Head of caudate nucleus (tissue), 42 donors: ENCODE measurements at regions not wholly inside any gene's neighbourhood (a gene's known extent, or its start where the extent isn't known, plus 50 kb on each side); places are given as distances from the start of the nearest gene placed in this dataset.
"Not testable (repeated sequence)": the region's sequence is repeated elsewhere in the genome, so short reads cannot be mapped to it uniquely, and the experiment has no call there.

ENCODE experiments used
- DNase-seq, 42 donors: peaks; one replicate each; pipeline versions ENCODE4 v3.0.0 to v3.0.0-alpha.2; 2020 to 2021; ENCODE audit warnings: mixed read lengths in 7 of 42
- intact Hi-C: fragments of 100-400 bp; cut with DNase I; formaldehyde crosslinking; loops from one replicate; pipeline ENCODE4 v1.15.0; 2022

- no peak for DNase-seq
- intact Hi-C loops: no loop called here
These were observed 1859.1 kb upstream of the PCDH20 start for GRCh38 chr13:63274772-63275171.

GRCh38 chr13:63249411-63250187 lies 1834.0 kb upstream of the PCDH20 start:
- intact Hi-C loops: no loop called here
- no peak for DNase-seq

DNA sequence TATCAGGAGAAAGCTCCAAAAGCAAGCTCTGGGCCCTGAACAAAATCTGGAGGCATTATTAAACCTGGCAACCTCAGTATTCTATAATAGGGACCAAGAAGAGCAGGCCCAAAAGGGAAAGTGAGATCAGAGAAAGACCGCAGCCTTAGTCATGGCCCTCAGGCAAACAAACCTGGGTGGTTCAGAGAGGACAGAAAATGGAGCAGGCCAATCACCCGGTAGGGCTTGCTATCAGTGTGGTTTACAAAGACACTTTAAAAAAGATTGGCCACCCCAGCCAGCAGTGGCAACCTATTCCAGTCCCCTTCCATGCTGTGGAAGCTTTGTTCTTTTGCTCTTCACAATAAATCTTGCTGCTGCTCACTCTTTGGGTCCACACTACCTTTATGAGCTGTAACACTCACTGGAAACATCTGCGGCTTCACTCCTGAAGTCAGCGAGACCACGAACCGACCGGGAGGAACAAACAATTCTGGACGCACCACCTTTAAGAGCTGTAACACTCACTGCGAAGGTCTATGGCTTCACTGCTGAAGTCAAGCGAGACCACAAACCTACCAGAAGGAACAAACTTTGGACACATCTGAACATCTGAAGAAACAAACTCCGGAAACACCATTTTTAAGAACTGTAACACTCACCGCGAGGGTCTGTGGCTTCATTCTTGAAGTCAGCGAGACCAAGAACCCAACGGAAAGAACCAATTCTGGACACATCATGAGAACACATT lies 1821.2 kb upstream of the PCDH20 start:
- DNase-seq, intact Hi-C loops: not testable (repeated sequence)

- intact Hi-C loops, DNase-seq: not testable (repeated sequence)
These were observed 1802.9 kb upstream of the PCDH20 start for GRCh38 chr13:63218596-63218995.

DNA sequence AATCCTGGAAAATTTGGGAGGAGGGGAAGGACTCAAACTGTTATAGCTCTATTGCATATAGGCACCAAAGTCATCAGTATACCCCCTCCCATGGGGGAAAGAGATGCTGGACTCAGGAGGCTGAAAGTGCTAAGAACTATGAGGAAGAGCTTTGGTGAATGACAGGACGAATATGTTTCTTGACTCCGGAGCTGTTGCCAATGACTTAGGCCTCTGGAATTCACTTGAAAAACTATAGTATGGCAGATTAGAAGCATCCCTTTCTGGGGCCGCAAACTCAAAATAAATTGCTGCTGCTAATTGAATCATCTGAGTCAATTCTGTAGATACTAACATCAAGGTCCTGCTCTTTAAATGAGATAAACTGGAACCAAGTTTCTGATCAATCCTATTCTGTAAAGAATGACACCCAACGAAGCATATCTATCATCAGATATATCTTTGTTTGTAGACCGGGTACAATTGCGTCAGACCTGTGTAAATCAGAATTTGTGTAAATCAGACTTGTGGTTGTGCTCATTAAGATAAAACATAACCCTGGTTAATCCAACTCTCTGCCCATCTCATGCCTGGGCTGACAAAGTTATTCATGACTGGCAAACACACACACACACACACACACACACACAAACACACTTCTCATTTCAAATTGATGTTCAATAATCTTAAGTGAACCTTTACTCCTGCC lies 1793.8 kb upstream of the PCDH20 start:
- DNase-seq: no peak
- intact Hi-C loops: no loop called here

- no peak for DNase-seq
- intact Hi-C loops: no loop called here
These were observed 1793.2 kb upstream of the PCDH20 start for GRCh38 chr13:63208826-63209225.

- intact Hi-C loops: no loop called here
- DNase-seq: no peak
These were observed 1790.8 kb upstream of the PCDH20 start for GRCh38 chr13:63206461-63206860.

DNA sequence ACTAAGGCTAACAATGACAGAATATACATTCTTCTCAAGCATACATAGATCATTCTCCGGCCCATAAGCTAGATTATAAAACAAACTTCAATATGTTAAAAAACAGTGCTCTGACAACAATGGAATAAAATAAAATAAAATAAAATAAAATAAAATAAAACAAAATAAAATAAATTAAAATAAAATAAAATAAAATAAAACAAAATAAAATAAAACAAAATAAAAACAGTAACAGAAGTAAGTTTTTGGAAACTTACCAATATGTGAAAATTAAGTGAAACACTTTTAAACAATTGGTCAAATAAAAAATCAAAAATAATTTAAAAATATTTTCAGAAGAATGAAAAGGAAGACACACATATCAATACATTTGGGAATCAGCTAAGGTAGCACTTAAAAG lies 1785.8 kb upstream of the PCDH20 start:
- intact Hi-C loops: no loop called here

DNA sequence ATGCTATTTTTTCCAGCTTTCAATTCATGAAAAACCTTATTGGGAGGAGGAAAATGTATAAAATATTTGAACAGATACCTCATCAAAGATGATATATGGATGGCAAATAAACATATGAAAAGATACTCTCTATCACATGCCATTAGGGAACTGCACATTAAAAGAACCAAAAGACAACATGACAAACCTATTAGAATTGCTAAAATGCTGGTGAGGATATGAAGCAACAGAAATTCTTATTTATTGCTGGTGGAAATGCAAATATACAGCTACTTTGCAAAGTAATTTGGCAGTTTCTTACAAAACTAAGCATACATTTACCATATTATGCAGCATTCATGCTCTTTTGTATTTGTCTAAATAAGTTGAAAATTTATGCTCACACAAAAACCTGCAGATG lies 1783.9 kb upstream of the PCDH20 start:
- intact Hi-C loops: no loop called here

More for the DNA sequence above, 1785.8 kb upstream of the PCDH20 start:
- DNase-seq: no peak

GRCh38 chr13:63198071-63198470 lies 1782.4 kb upstream of the PCDH20 start:
- intact Hi-C loops: no loop called here
- DNase-seq: peak in 1 of 42 donors; percentile 33

More for the DNA sequence above, 1783.9 kb upstream of the PCDH20 start:
- DNase-seq: no peak

GRCh38 chr13:63195726-63196125 lies 1780.1 kb upstream of the PCDH20 start:
- intact Hi-C loops: no loop called here

DNA sequence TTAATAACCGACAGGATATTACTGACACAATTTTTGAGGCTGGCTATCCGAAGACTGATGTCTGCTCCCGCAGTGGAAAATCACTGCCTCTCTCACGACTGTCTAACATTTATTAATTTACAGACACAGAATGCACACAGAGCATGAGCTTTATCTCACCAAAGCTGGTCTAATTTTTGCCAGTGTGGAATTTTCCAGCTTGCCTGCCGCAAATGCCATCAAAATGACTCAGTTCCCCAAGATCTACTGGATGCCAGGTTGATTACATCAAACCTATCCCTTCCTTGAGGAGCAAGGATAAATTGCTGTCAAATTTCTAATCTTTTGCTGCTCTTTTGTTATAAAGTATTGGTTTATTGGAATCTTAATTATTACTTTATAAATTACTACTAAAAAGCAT lies 1775.1 kb upstream of the PCDH20 start:
- intact Hi-C loops: no loop called here
- DNase-seq: no peak

More at GRCh38 chr13:63195726-63196125, 1780.1 kb upstream of the PCDH20 start:
- no peak for DNase-seq

- no peak for DNase-seq
- intact Hi-C loops: no loop called here
These were observed 1774.6 kb upstream of the PCDH20 start for GRCh38 chr13:63190219-63190618.

- no peak for DNase-seq
These were observed 1774.1 kb upstream of the PCDH20 start for GRCh38 chr13:63189712-63190111.

GRCh38 chr13:63184693-63185092 lies 1769.0 kb upstream of the PCDH20 start:
- no peak for DNase-seq
- intact Hi-C loops: no loop called here

More at GRCh38 chr13:63189712-63190111, 1774.1 kb upstream of the PCDH20 start:
- intact Hi-C loops: no loop called here

- intact Hi-C loops: no loop called here
- DNase-seq: no peak
These were observed 1759.9 kb upstream of the PCDH20 start for GRCh38 chr13:63175536-63175935.

- no peak for DNase-seq
- intact Hi-C loops: no loop called here
These were observed 1752.2 kb upstream of the PCDH20 start for GRCh38 chr13:63167699-63168337.

- intact Hi-C loops: no loop called here
- no peak for DNase-seq
These were observed 1750.7 kb upstream of the PCDH20 start for GRCh38 chr13:63166345-63166744.

DNA sequence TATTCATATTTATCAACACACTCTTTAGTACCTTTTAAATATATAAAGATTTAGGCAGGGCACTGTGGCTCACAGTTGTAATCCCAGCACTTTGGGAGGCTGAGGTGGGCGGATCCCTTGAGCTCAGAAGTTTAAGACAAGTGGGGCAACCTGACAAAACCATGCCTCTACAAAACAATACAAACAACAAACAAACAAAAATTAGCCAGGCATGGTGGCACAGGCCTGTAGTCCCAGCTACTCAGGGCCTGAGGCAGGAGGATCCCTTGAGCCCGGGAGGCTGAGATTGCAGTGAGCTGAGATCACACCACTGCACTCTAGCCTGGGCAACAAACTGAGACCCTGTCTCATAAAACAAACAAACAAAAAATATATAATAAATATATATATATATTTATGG lies 1748.3 kb upstream of the PCDH20 start:
- intact Hi-C loops: no loop called here
- no peak for DNase-seq
